ENCODE measurements at regions not wholly inside any gene's neighbourhood (a gene's known extent, or its start where the extent isn't known, plus 50 kb on each side); places are given as distances from the start of the nearest gene placed in this dataset.

- no peak for DNase-seq (ENCODE audit: low read depth, low spot score)
- no peak overlapping the region for H3K27ac ChIP-seq
Measured at GRCh38 chr1:243945727-243946126, 95.7 kb upstream of the AKT3 start.

GRCh38 chr1:243944429-243945160 is 94.6 kb upstream of the AKT3 start:
- peak; percentile 91 for DNase-seq (ENCODE audit: low read depth, low spot score)
- H3K27ac ChIP-seq = no peak overlapping the region

- DNase-seq (ENCODE audit: low read depth, low spot score) = no peak
Measured at GRCh38 chr1:243943671-243944428, 93.8 kb upstream of the AKT3 start.

GRCh38 chr1:243942196-243943150 is 92.4 kb upstream of the AKT3 start:
- no peak overlapping the region for H3K27ac ChIP-seq
- DNase-seq (ENCODE audit: low read depth, low spot score) = no peak

More at GRCh38 chr1:243943671-243944428, 93.8 kb upstream of the AKT3 start:
- H3K27ac ChIP-seq = no peak overlapping the region

GRCh38 chr1:243940451-243940850 is 90.4 kb upstream of the AKT3 start:
- no peak overlapping the region for H3K27ac ChIP-seq
- DNase-seq (ENCODE audit: low read depth, low spot score) = no peak

DNA sequence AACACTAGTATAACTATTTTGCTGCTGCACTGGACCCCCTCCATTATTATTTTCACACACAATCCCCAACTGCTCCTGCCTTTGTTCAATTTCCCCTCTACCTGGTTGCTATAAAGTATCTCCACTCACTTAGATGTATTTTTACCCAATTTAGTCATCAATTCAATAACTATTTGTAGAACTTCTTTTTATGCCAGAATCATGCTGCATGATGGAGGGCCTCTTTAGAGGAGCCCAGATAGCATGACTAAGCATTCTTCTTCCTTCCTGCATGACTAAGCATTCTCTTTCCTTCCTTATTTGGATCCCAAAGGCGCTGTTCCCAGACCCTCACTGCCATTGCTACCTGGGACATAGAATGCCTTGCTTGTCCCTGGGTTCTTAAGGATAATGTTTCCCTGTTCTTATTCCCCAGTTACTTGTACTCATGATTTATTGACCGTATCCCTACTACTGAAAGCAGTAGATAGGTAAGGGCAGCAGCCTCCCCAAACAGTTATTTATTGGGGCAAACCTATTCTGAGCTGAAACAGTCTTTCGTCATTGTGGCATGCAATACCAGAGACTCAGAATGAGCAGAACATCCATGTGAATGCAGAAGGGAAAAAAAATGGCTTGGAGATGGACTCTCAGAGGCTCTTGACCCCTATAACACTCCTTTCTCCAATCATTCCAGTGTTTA is 89.3 kb upstream of the AKT3 start:
- no peak overlapping the region for H3K27ac ChIP-seq
- no peak for DNase-seq (ENCODE audit: low read depth, low spot score)

- DNase-seq (ENCODE audit: low read depth, low spot score) = no peak
- no peak overlapping the region for H3K27ac ChIP-seq
Measured at GRCh38 chr1:243938208-243938607, 88.2 kb upstream of the AKT3 start.

DNA sequence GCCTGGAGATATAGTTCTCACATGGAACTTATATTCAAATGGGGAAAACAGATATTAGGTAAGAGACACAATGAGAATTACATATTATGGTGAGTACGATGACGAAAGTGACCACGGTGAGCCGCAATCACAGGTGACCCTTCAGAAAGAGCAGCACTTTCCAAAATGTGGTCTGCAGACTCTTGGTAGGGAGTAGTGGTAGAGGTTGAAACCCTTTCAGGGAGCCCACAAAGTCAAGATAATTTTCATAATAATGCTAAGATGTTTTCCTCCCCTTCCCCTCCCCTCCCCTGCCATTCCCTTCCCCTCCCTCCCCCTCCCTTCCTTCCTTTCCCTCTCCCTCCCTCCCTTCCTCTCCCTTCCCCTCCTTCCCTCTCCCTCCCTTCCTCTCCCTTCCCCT is 83.5 kb upstream of the AKT3 start:
- DNase-seq (ENCODE audit: low read depth, low spot score) = no peak
- H3K27ac ChIP-seq = no peak overlapping the region

DNA sequence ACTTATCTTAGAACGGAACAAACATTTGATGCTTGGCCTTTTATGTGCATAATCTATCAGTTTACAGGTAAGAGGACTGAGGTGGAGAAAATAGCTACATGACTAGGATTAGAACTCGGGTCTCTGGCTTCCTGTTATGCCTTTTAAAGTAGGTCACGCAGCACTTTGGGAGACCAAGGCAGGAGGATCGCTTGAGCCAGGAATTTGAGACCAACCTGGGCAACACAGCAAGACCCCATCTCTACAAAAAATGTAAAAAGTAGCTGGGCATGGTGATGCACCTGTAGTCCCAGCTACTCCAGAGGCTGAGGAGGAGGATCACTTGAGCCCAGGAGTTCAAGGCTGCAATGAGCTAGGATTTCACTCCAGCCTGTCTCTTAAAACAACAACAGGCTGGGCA is 81.9 kb upstream of the AKT3 start:
- no peak for DNase-seq (ENCODE audit: low read depth, low spot score)
- no peak overlapping the region for H3K27ac ChIP-seq

DNA sequence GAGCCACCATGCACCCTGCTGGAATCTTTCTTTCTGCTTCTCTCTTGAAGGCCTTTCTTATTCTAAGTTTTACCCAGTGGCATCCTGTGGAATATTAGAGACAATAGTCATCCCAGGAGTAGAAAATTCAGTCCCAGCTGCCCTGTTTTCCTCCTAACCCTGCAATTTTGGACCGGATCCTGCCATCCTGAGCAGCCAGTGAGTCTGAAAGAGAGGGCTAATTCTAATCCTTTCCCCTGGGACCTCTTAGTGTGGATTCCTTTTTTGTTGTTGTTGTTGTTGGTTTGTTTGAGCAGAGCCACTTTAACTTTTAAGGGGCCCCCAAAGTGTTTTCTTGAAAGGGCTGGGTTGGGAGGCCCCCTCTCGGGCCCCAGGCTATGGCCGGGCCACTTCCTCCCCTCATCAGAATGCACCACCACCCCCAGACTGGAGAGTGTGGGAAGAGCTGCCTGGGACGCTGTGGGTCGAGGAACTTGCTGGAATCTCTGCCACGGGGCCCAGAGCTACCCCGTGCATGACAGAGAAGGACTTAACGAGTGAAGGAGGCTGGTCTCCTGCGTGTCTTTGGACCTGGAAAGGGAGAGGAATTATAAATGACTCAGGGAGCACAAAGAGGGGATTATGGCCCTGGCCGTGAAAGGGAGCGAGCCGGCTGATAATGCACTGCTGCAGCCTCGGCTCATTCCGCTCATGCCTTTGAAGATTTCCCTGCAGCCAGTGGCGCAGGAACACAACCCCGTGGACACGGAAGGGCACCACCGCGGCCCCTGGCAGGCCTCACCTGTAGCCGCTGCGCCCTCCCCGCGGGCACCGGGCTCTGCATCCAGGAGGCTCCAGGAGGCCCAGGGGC is 81.0 kb upstream of the AKT3 start:
- no peak for DNase-seq (ENCODE audit: low read depth, low spot score)
- H3K27ac ChIP-seq = no peak overlapping the region

DNA sequence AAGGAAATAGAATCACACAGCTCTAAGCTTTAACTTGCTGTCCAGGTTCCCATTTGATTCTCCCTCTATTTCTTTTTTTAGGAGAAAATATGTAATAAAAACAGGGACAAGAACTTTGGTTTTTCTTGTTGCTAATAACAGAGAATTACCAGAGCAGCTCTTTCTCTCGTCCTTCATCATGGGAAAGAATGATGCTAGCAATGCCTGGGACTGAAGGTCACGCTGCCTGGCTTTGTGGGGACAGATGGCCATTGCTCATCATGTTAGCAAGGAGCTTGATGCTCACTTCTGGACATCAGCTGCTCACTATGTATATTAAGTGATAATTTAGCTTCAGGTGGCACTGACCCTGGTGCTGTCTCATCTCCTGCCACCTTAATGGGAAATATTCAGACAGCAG is 77.3 kb upstream of the AKT3 start:
- H3K27ac ChIP-seq = no peak overlapping the region
- DNase-seq (ENCODE audit: low read depth, low spot score) = no peak

GRCh38 chr1:243926803-243927245 is 76.8 kb upstream of the AKT3 start:
- no peak overlapping the region for H3K27ac ChIP-seq
- no peak for DNase-seq (ENCODE audit: low read depth, low spot score)

- no peak for DNase-seq (ENCODE audit: low read depth, low spot score)
- H3K27ac ChIP-seq = no peak overlapping the region
Measured at GRCh38 chr1:243926299-243926698, 76.3 kb upstream of the AKT3 start.

DNA sequence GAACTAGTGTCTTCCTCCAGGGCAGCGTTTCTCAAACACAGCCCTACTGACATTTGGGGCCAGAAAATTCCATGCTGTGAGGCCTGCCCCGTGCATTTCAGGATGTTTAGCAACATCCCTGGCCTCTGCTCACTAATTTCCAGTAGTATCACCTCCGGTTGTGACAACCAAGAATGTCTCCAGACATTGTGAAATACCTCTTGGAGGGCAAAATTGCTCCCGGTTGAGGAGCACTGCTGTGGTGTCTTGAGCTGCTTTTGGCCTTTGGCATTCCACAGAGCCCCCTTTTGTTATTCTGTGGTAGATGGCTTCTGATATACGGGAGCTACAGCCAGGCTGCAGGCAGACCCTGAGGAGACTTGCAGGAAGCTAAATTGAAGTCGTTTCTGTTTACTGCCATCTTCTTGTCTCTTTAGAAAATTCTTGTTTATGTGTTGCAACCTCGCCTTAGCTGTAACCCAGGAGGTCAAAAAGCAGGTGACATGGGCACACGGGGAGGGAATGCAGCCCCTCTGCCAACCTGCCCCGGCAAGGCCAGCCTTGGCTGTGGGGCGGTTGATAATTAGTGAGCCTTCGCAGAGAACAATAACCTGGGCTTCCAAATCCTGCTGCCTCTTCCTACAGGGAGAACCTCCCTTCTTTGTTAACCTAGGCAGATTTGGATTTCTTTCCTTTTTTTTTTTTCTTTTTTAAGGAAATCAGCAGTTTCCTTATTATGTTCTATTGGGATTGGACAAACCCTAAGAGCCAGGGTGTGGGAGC is 74.7 kb upstream of the AKT3 start:
- H3K27ac ChIP-seq = peak overlapping the region; percentile 50
- no peak for DNase-seq (ENCODE audit: low read depth, low spot score)

DNA sequence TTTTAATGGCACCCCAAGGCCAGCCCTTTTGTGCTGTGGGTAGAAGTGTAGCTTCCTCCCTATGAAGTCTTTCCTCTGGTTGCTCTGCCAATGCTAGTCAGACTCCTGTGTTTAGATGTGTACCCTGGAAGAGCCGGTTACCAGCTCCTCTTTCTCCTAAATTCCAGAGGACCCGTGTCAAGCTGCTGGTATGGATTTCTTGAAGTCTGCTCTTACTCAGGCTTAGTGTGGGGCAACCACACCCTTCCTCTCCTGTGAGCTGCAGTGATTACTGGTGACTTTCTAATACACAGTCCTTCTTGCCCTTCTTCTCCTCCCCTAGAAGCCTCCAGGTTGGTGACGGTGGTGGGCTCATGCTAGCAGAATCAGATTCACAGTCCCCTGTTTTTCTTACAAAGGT is 74.1 kb upstream of the AKT3 start:
- peak overlapping the region; percentile 50 for H3K27ac ChIP-seq
- no peak for DNase-seq (ENCODE audit: low read depth, low spot score)

DNA sequence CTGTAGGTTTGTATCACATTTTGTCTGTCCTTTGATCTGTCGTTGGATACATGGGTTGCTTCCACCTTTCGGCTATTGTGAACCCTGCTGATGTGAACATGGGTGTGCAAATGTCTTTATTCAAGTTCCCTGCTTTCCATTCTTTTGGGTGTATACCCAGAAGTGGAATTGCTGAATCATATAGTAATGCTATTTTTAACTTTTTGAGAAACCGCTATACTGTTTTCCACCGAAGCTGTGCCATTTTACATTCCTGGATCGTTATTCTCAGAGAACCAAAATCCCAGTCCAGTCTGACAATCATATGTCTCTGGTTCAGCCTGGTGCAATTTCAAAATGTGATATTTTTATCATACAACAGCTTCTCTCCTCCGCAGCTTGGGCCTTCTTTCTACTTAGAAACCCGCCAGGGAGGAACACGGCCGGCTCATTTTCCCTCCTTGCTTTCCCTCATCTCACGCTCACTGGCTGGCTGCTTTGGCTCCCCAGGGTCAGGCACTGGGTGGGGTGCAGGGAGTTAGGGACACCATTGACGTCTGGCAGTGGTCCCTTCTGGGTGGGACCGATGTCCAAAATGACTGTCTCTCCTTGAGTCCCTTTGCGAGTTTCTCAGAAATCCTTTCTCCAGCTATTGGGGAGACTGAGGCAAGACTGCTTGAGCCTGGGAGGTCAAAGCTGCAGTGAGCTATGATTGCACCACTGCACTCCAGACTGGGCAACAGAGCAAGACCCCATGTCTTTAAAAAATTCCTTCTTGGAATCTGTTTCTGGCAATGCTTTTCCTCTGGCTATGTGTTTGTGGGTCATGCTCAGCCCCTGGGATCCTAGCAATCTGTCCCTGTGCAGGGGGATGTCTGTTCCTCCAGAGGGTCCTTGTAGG is 73.5 kb upstream of the AKT3 start:
- H3K27ac ChIP-seq = peak overlapping the region; percentile 50

DNA sequence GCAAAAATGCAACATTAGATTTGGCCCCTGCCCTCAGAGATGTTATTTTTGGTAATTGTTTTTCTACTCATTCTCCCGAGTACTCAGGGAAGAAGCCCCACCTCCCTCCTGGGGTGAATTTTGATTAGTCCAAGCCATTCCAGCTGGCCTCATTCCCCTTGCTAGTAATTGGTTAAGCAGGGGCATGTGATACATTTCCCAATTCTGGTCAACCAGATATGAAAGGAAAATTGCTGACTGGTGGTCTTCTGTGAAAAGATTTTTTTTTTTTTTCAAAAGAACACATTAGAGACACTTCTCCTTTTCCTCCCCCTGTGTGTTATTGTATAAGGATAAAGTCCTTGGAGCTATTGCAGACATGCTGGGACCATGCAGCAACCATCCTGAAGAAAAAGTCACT is 71.1 kb upstream of the AKT3 start:
- H3K27ac ChIP-seq = no peak overlapping the region
- no peak for DNase-seq (ENCODE audit: low read depth, low spot score)

More for the DNA sequence above, 73.5 kb upstream of the AKT3 start:
- no peak for DNase-seq (ENCODE audit: low read depth, low spot score)

Measured in epithelial cell of prostate (primary cell).